ENCODE measurements at regions not wholly inside any gene's neighbourhood (a gene's known extent, or its start where the extent isn't known, plus 50 kb on each side); places are given as distances from the start of the nearest gene placed in this dataset.

- Histone ChIP-seq H3K4me3 (no peak overlapping the region), H3K9me3 (no peaks in the 10 kb centered on the region), H3K27ac (no peak overlapping the region), H3K27me3 (replicated peaks; ENCODE audit: insufficient read depth) (no peaks in the 10 kb centered on the region), H3K36me3 (no peaks in the 10 kb centered on the region), H3K4me1 (replicated peaks) (no peaks in the 10 kb centered on the region)
- DNase-seq (ENCODE audit: low spot score): no peak
- TF ChIP-seq POLR2AphosphoS5 (IDR thresholded peaks at IDR 0.05) (no peak), POLR2A (IDR thresholded peaks at IDR 0.05) (no peak), CTCF (IDR thresholded peaks at IDR 0.05) (no peak)
- WGBS: 98% methylated on average over 3 of the region's 3 CpGs
- intact Hi-C loops (cut with DNase I): no loop called here
These were observed 73.5 kb upstream of the HS6ST1 start for GRCh38 chr2:128392207-128392606.

- TF ChIP-seq POLR2AphosphoS5 (IDR thresholded peaks at IDR 0.05) (no peak), POLR2A (IDR thresholded peaks at IDR 0.05) (no peak), CTCF (IDR thresholded peaks at IDR 0.05) (no peak)
- DNase-seq (ENCODE audit: low spot score): no peak
- no peak overlapping the region for H3K4me3 ChIP-seq
- H3K36me3 ChIP-seq: no peaks in the 10 kb centered on the region
- no peaks in the 10 kb centered on the region for H3K4me1 ChIP-seq (replicated peaks)
- H3K9me3 ChIP-seq: no peaks in the 10 kb centered on the region
- WGBS: 51% methylated on average over 11 of the region's 11 CpGs
- H3K27ac ChIP-seq: no peak overlapping the region
- intact Hi-C loops (cut with DNase I): no loop called here
- no peaks in the 10 kb centered on the region for H3K27me3 ChIP-seq (replicated peaks; ENCODE audit: insufficient read depth)
These were observed 75.5 kb upstream of the HS6ST1 start for GRCh38 chr2:128394007-128394730.

- no peak for DNase-seq (ENCODE audit: low spot score)
- Histone ChIP-seq H3K9me3 (no peaks in the 10 kb centered on the region), H3K4me1 (replicated peaks) (no peaks in the 10 kb centered on the region), H3K36me3 (no peaks in the 10 kb centered on the region), H3K27me3 (replicated peaks; ENCODE audit: insufficient read depth) (no peaks in the 10 kb centered on the region), H3K27ac (no peak overlapping the region), H3K4me3 (no peak overlapping the region)
- intact Hi-C loops (cut with DNase I): no loop called here
- TF ChIP-seq CTCF (IDR thresholded peaks at IDR 0.05) (no peak), POLR2A (IDR thresholded peaks at IDR 0.05) (no peak), POLR2AphosphoS5 (IDR thresholded peaks at IDR 0.05) (no peak)
- 92% methylated on average over 10 of the region's 10 CpGs for WGBS
These were observed 76.5 kb upstream of the HS6ST1 start for GRCh38 chr2:128395196-128395595.

- Histone ChIP-seq H3K4me1 (replicated peaks) (no peaks in the 10 kb centered on the region), H3K4me3 (no peak overlapping the region), H3K9me3 (no peaks in the 10 kb centered on the region), H3K27me3 (replicated peaks; ENCODE audit: insufficient read depth) (no peaks in the 10 kb centered on the region), H3K27ac (peak overlapping the region; percentile 45 to 46), H3K36me3 (no peaks in the 10 kb centered on the region)
- intact Hi-C loops (cut with DNase I): no loop called here
- no peak for DNase-seq (ENCODE audit: low spot score)
- WGBS: 77% methylated on average over 15 of the region's 15 CpGs
- TF ChIP-seq CTCF (IDR thresholded peaks at IDR 0.05) (no peak), POLR2A (IDR thresholded peaks at IDR 0.05) (no peak), POLR2AphosphoS5 (IDR thresholded peaks at IDR 0.05) (no peak)
These were observed 77.2 kb upstream of the HS6ST1 start for GRCh38 chr2:128395640-128396499.

Data from prostate gland (tissue), 2 donors.